Esophagus muscularis mucosa (tissue), 4 donors: ENCODE measurements at regions not wholly inside any gene's neighbourhood (a gene's known extent, or its start where the extent isn't known, plus 50 kb on each side); places are given as distances from the start of the nearest gene placed in this dataset.

Experiments used
- CTCF ChIP-seq, 3 experiments: fragments of 200-600 bp in 2 of 3; fragments of 450-650 bp in 1 of 3; sonication (generic) in 2 of 3; IDR thresholded peaks; one replicate each; pipeline ENCODE4 v1.5.1; 2017 to 2019; ENCODE audit warnings: antibody characterized with exemption in 3 of 3, mild to moderate bottlenecking in 2 of 3, moderate library complexity in 1 of 3
- EP300 ChIP-seq: sonication (generic); formaldehyde crosslinking; IDR thresholded peaks from one replicate; pipeline ENCODE4 v1.6.1; 2017; ENCODE audit warnings: antibody characterized with exemption
- POLR2A ChIP-seq: fragments of 450-650 bp; IDR thresholded peaks from one replicate; pipeline ENCODE4 v1.6.1; 2017; ENCODE audit warnings: antibody characterized with exemption, moderate library complexity, mild to moderate bottlenecking, low read depth
- POLR2AphosphoS5 ChIP-seq, 2 donors: sonication (generic); formaldehyde crosslinking; IDR thresholded peaks; one replicate each; pipeline ENCODE4 v1.6.1; 2017; ENCODE audit warnings: antibody characterized with exemption in 2 of 2

GRCh38 chr10:36170142-36170719 is 528.1 kb upstream of the FZD8 start:
- TF ChIP-seq CTCF (IDR thresholded peaks at IDR 0.05) (no peak), POLR2AphosphoS5 (IDR thresholded peaks at IDR 0.05) (no peak), EP300 (no peak), POLR2A (no peak)
